ENCODE measurements at regions not wholly inside any gene's neighbourhood (a gene's known extent, or its start where the extent isn't known, plus 50 kb on each side); places are given as distances from the start of the nearest gene placed in this dataset.

DNA sequence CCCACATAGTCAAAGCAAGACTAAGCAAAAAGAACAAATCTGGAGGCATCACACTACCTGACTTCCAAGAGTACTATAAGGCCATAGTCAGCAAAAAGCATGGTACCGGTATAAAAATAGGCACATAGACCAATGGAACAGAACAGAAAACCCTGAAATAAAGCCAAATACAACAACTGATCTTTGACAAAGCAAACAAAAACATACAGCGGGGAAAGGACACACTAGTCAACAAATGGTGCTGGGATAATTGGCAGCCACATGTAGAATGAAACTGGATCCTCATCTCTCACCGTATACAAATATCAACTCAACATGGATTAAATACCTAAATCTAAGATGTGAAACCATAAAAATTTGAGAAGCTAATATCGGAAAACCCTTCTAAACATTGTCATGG lies 819.3 kb upstream of the FRG1 start:
- TF ChIP-seq, protein P1, sequence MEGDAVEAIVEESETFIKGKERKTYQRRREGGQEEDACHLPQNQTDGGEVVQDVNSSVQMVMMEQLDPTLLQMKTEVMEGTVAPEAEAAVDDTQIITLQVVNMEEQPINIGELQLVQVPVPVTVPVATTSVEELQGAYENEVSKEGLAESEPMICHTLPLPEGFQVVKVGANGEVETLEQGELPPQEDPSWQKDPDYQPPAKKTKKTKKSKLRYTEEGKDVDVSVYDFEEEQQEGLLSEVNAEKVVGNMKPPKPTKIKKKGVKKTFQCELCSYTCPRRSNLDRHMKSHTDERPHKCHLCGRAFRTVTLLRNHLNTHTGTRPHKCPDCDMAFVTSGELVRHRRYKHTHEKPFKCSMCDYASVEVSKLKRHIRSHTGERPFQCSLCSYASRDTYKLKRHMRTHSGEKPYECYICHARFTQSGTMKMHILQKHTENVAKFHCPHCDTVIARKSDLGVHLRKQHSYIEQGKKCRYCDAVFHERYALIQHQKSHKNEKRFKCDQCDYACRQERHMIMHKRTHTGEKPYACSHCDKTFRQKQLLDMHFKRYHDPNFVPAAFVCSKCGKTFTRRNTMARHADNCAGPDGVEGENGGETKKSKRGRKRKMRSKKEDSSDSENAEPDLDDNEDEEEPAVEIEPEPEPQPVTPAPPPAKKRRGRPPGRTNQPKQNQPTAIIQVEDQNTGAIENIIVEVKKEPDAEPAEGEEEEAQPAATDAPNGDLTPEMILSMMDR (IDR thresholded peaks at IDR 0.05 in 2 of 3, conservative IDR thresholded peaks at IDR 0.05 in 1 of 3; ENCODE audit: borderline replicate concordance in 1 of 3, insufficient read depth in 1 of 3, low read depth in 2 of 3, low read length in 2 of 3) = no peak
- TF ChIP-seq JUND (IDR thresholded peaks at IDR 0.05) (no peak), POLR2A (IDR thresholded peaks at IDR 0.05; ENCODE audit: borderline replicate concordance, extremely low read depth, insufficient read depth, insufficient read length) (no peak), ZNF274 (IDR thresholded peaks at IDR 0.05; ENCODE audit: low read depth, low read length) (no peak), YY1 (IDR thresholded peaks at IDR 0.05; ENCODE audit: extremely low read depth, insufficient replicate concordance, low read depth, low read length) (no peak)
